T-cell (primary cell): ENCODE measurements at regions not wholly inside any gene's neighbourhood (a gene's known extent, or its start where the extent isn't known, plus 50 kb on each side); places are given as distances from the start of the nearest gene placed in this dataset.

Experiments
- ATAC-seq, 4 experiments: fragments of 200-7000 bp in 3 of 4; fragments of 150-1000 bp in 1 of 4; cut with Tn5 transposase; replicated peaks in 1 of 4; 1 replicate in 3 of 4; 2 replicates in 1 of 4; pipeline ENCODE4 v1.10.0; 2021; ENCODE audit warnings: moderate library complexity in 3 of 4, mild to moderate bottlenecking in 2 of 4, moderate number of reproducible peaks in 1 of 4
- CTCF ChIA-PET, 2 donors: fragments of 300-600 bp; sonication (Branson Sonifier 250); formaldehyde crosslinking; loops; one replicate each; lab custom pipeline; 2022; ENCODE audit warnings: antibody characterized with exemption in 2 of 2; lab: Charles Lee
- POLR2A ChIA-PET, 2 donors: fragments of 300-600 bp; sonication (Branson Sonifier 250); formaldehyde crosslinking; loops; one replicate each; lab custom pipeline; 2022; ENCODE audit warnings: antibody characterized with exemption in 2 of 2; lab: Charles Lee
- DNase-seq, 35 experiments: peaks; one replicate each; pipeline versions ENCODE4 v3.0.0 to v3.0.0-alpha.2; 2013 to 2023
- H3K27ac ChIP-seq: one replicate; pipeline ENCODE4 v1.5.1; 2013; ENCODE audit warnings: low read length
- H3K27me3 ChIP-seq, 2 experiments: replicated peaks in 1 of 2; 1 replicate in 1 of 2; 2 replicates in 1 of 2; pipeline versions ENCODE4 v1.6.1 to v1.7.0; 2013; ENCODE audit warnings: low read length in 1 of 2, mixed read lengths in 1 of 2; ENCODE audit not compliant: control insufficient read depth in 2 of 2, insufficient read depth in 2 of 2; ENCODE audit errors: extremely low read depth in 1 of 2
- H3K36me3 ChIP-seq, 2 donors: 1 replicate in 1 of 2; 2 replicates in 1 of 2; pipeline versions ENCODE4 v1.6.1 to v1.7.0; 2013; ENCODE audit warnings: low read length in 1 of 2; ENCODE audit not compliant: control insufficient read depth in 2 of 2, insufficient read depth in 1 of 2; ENCODE audit errors: extremely low read depth in 1 of 2
- H3K4me1 ChIP-seq, 2 experiments: 1 replicate in 1 of 2; 2 replicates in 1 of 2; pipeline versions ENCODE4 v1.6.1 to v1.7.0; 2013; ENCODE audit warnings: low read length in 2 of 2, mixed read lengths in 1 of 2; ENCODE audit not compliant: insufficient read depth in 2 of 2, control insufficient read depth in 1 of 2; ENCODE audit errors: extremely low read depth in 1 of 2
- H3K4me3 ChIP-seq, 2 donors: 1 replicate in 1 of 2; 2 replicates in 1 of 2; pipeline versions ENCODE4 v1.5.1 to v1.7.0; 2013; ENCODE audit warnings: mild to moderate bottlenecking in 2 of 2, low read length in 1 of 2, moderate library complexity in 1 of 2; ENCODE audit not compliant: control insufficient read depth in 1 of 2; ENCODE audit errors: extremely low read depth in 1 of 2
- H3K9me3 ChIP-seq: 2 replicates; pipeline ENCODE4 v1.7.0; 2013
- H3K27ac Mint-ChIP-seq, 2 donors: one replicate each; pipeline ENCODE4 v1.8.0; 2020 to 2021; ENCODE audit warnings: mild to moderate bottlenecking in 2 of 2, mixed read lengths in 2 of 2
- H3K27me3 Mint-ChIP-seq, 2 donors: one replicate each; pipeline ENCODE4 v1.8.0; 2021 to 2022; ENCODE audit warnings: mixed read lengths in 2 of 2
- H3K36me3 Mint-ChIP-seq: one replicate; pipeline ENCODE4 v1.8.0; 2021; ENCODE audit warnings: mixed read lengths
- H3K4me1 Mint-ChIP-seq, 3 donors: one replicate each; pipeline ENCODE4 v1.8.0; 2020 to 2022; ENCODE audit warnings: mixed read lengths in 3 of 3, mild to moderate bottlenecking in 1 of 3
- H3K4me3 Mint-ChIP-seq, 3 donors: one replicate each; pipeline ENCODE4 v1.8.0; 2020 to 2022; ENCODE audit warnings: mild to moderate bottlenecking in 3 of 3, mixed read lengths in 3 of 3, moderate library complexity in 3 of 3
- H3K9me3 Mint-ChIP-seq, 3 donors: one replicate each; pipeline ENCODE4 v1.8.0; 2020 to 2022; ENCODE audit warnings: mixed read lengths in 3 of 3
- WGBS: methylation state at CpG from one replicate; pipeline ENCODE4 v1.1.5; 2013; ENCODE audit warnings: missing lambda C conversion rate; ENCODE audit not compliant: insufficient coverage; 5-methylcytosine and 5-hydroxymethylcytosine counted together

DNA sequence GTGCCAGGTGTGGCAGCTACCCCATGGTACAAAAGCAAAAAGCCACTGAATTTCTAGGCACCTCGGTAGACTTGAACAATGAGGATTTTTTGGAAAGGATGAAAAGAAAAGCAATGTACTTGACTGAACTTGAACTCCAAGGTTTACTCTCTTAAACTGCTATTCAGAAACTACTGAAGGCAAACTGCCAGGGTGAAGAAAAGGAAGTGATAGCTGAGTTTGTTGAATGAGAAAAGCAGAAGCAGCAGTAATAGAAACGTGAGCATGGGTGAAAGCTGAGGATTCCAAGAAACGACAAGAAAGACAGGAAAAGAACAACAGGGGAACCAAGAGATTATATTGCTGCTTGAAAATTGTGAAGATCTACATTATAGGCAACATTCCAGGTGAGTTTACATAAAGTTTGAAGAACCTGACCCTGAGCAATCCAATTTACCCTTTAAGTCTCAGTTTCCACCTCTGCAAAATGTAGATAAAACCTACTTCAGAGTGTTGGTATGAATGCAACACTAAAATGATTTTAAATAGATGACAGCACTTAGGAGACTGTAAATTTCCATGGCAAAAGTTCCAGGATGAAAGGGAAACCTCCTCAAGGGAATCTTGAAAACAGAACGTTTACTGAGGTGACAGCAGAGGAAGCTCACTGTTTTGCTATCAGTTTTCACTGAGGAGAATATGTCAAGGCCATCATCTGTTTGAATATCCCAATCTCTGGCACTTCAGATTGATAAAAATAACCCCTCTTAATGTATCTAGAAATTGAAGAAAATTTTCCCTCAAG is 245.8 kb downstream of the SPATA31D1 start:
- no peaks in the 10 kb centered on the region for H3K9me3 ChIP-seq
- POLR2A ChIA-PET = no interaction called here
- CTCF ChIA-PET = no interaction called here
- H3K27me3 ChIP-seq = no peaks in the 10 kb centered on the region
- DNase-seq (no peak), ATAC-seq (no peak)
- 0% methylated on average over 3 of the region's 4 CpGs for WGBS
- no peak overlapping the region for H3K27ac ChIP-seq
- H3K36me3 ChIP-seq = no peaks in the 10 kb centered on the region
- Mint-ChIP-seq H3K9me3 (peaks cover 9 to 48% (median 27%) of the 10 kb centered on the region in 3 donors), H3K36me3 (no peaks in the 10 kb centered on the region), H3K4me3 (no peak overlapping the region), H3K4me1 (peaks cover 0 to 1% (median 0%) of the 10 kb centered on the region in 3 donors), H3K27ac (no peak overlapping the region), H3K27me3 (no peaks in the 10 kb centered on the region)
- no peak overlapping the region for H3K4me3 ChIP-seq
- no peaks in the 10 kb centered on the region for H3K4me1 ChIP-seq

DNA sequence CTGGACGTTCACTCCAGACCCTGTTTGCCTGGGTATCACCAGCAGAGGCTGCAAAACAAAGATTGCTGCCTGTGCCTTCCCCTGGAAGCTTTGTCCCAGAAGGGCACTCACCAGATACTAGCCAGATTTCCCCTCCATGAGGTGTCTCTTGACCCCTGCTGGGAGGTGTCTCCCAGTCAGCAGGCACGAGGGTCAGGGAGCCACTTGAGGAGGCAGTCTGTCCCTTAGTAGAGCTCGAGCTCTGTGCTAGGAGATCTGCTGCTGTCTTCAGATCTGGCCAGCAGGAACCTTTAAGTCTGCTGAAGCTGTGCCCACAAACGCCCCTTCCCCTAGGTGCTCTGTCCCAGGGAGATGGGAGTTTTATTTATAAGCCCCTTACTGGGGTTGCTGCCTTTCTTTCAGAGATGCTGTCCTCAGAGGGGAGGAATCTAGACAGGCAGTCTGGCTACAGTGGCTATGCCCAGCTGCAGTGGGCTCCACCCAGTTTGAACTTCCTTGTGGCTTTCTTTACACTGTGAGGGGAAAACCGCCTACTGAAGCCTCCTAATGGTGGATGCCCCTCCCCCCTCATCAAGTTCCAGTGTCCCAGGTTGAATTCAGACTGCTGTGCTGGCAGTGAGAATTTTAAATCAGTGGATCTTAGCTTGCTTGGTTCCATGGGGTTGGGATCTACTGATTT is 253.9 kb downstream of the SPATA31D1 start:
- Mint-ChIP-seq H3K4me1 (no peaks in the 10 kb centered on the region), H3K27me3 (no peaks in the 10 kb centered on the region)

GRCh38 chr9:82247318-82247717 is 258.7 kb downstream of the SPATA31D1 start:
- Mint-ChIP-seq H3K27me3 (no peaks in the 10 kb centered on the region), H3K4me1 (no peaks in the 10 kb centered on the region), H3K27ac (no peak overlapping the region), H3K36me3 (no peaks in the 10 kb centered on the region), H3K4me3 (no peak overlapping the region), H3K9me3 (peaks cover 11 to 12% (median 12%) of the 10 kb centered on the region in 3 donors)
- H3K27me3 ChIP-seq = no peaks in the 10 kb centered on the region
- WGBS = 86% methylated on average over 1 of the region's 1 CpG
- H3K4me3 ChIP-seq = no peak overlapping the region
- H3K27ac ChIP-seq = no peak overlapping the region
- DNase-seq = peak in 1 of 35 experiments; percentile 11
- H3K9me3 ChIP-seq = no peaks in the 10 kb centered on the region
- ChIA-PET CTCF (no interaction called here), POLR2A (no interaction called here)
- no peaks in the 10 kb centered on the region for H3K36me3 ChIP-seq
- no peak for ATAC-seq
- no peaks in the 10 kb centered on the region for H3K4me1 ChIP-seq

More for the DNA sequence above, 253.9 kb downstream of the SPATA31D1 start:
- Histone ChIP-seq H3K9me3 (no peaks in the 10 kb centered on the region), H3K4me3 (no peak overlapping the region), H3K27ac (no peak overlapping the region), H3K36me3 (no peaks in the 10 kb centered on the region), H3K4me1 (no peaks in the 10 kb centered on the region), H3K27me3 (no peaks in the 10 kb centered on the region)
- DNase-seq (no peak), ATAC-seq (no peak)
- no peaks in the 10 kb centered on the region for H3K36me3 Mint-ChIP-seq
- H3K27ac Mint-ChIP-seq = no peak overlapping the region
- POLR2A ChIA-PET = no interaction called here
- CTCF ChIA-PET = no interaction called here
- H3K9me3 Mint-ChIP-seq = peaks cover 30 to 47% (median 37%) of the 10 kb centered on the region in 3 donors
- WGBS = 61% methylated on average over 3 of the region's 5 CpGs
- H3K4me3 Mint-ChIP-seq = no peak overlapping the region

DNA sequence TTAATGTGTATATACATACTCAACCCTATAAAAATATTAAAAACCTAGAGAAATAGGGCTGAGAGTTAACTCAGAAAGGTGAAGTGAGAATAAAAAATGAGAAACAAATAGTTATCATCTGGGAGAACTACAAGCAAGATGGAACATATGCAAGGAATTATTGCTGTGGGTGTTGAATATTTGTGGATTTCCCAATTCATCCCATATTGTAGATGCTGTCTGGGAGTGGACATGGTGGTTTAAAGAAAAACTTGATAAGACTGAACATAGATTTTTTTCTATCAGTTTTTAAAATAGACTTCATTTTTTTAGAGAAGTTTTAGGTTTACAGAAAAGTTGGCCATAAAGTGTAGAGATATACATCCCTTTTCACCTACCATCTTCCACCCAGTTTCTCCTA is 263.5 kb downstream of the SPATA31D1 start:
- no peaks in the 10 kb centered on the region for H3K4me1 ChIP-seq
- Mint-ChIP-seq H3K9me3 (peaks cover 0 to 3% (median 2%) of the 10 kb centered on the region in 3 donors), H3K4me3 (no peak overlapping the region), H3K36me3 (no peaks in the 10 kb centered on the region), H3K4me1 (no peaks in the 10 kb centered on the region), H3K27me3 (no peaks in the 10 kb centered on the region), H3K27ac (no peak overlapping the region)
- no peak overlapping the region for H3K27ac ChIP-seq
- ATAC-seq = no peak
- H3K9me3 ChIP-seq = no peaks in the 10 kb centered on the region
- CTCF ChIA-PET = no interaction called here
- H3K27me3 ChIP-seq = no peaks in the 10 kb centered on the region
- H3K4me3 ChIP-seq = no peak overlapping the region
- no peaks in the 10 kb centered on the region for H3K36me3 ChIP-seq
- DNase-seq = no peak
- POLR2A ChIA-PET = no interaction called here

- no peak for ATAC-seq
- Mint-ChIP-seq H3K9me3 (peaks cover 0 to 2% (median under 1%) of the 10 kb centered on the region in 3 donors), H3K27ac (no peak overlapping the region), H3K4me1 (no peaks in the 10 kb centered on the region), H3K36me3 (no peaks in the 10 kb centered on the region), H3K27me3 (no peaks in the 10 kb centered on the region), H3K4me3 (no peak overlapping the region)
- DNase-seq = no peak
- no peak overlapping the region for H3K4me3 ChIP-seq
- ChIA-PET CTCF (no interaction called here), POLR2A (no interaction called here)
- H3K27me3 ChIP-seq = no peaks in the 10 kb centered on the region
- no peak overlapping the region for H3K27ac ChIP-seq
- H3K9me3 ChIP-seq = no peaks in the 10 kb centered on the region
- H3K4me1 ChIP-seq = no peaks in the 10 kb centered on the region
- no CpG with 5 or more reads among the region's 1 CpG for WGBS
- no peaks in the 10 kb centered on the region for H3K36me3 ChIP-seq
These were observed 266.2 kb downstream of the SPATA31D1 start for GRCh38 chr9:82254646-82255367.

DNA sequence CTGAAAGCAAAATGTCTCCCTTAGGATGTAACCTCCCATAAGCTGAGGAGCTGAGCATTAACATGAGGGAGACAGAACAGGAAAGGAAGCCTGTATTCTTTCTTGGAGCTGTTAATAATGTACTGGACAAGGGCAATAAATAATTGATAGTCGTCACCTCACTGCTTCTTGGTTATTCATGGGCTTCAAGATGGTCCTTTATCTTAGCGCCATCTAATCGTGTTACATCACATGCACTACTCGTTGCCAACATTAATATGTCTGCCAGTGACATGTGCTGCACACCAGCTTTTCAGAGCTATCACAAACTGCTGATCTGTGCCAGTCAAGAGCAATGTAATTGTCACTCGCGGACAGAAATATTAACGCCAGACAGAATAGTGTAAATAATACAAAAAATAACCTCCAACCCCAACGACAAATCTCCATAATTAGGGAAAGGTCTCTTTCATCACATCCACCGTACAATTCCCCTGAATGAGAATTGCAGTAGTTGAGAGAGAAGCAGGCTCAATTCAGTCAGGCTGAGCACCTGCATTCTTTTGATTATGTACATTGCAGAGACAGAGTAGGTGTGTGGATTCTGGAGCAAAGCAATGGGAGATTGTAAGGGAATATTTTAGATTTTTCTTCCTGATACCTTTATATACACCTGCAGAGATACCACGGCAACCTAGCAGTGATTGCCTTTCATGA is 267.1 kb downstream of the SPATA31D1 start:
- Mint-ChIP-seq H3K4me3 (no peak overlapping the region), H3K36me3 (no peaks in the 10 kb centered on the region), H3K9me3 (peaks cover 0 to 2% (median 0%) of the 10 kb centered on the region in 3 donors), H3K27me3 (no peaks in the 10 kb centered on the region), H3K4me1 (no peaks in the 10 kb centered on the region), H3K27ac (no peak overlapping the region)
- ATAC-seq (no peak), DNase-seq (no peak)
- no peaks in the 10 kb centered on the region for H3K4me1 ChIP-seq
- ChIA-PET POLR2A (no interaction called here), CTCF (no interaction called here)
- H3K4me3 ChIP-seq = no peak overlapping the region
- H3K27me3 ChIP-seq = no peaks in the 10 kb centered on the region
- H3K9me3 ChIP-seq = no peaks in the 10 kb centered on the region
- H3K27ac ChIP-seq = no peak overlapping the region
- WGBS = 90% methylated on average over 4 of the region's 10 CpGs
- H3K36me3 ChIP-seq = no peaks in the 10 kb centered on the region
